Activated naive CD8-positive, alpha-beta T cell (primary cell): ENCODE measurements at regions not wholly inside any gene's neighbourhood (a gene's known extent, or its start where the extent isn't known, plus 50 kb on each side); places are given as distances from the start of the nearest gene placed in this dataset.

Experiments
- H3K27ac Mint-ChIP-seq: one replicate; pipeline ENCODE4 v1.8.0; 2021; ENCODE audit warnings: mixed read lengths
- H3K27me3 Mint-ChIP-seq: one replicate; pipeline ENCODE4 v1.8.0; 2021; ENCODE audit warnings: mixed read lengths
- H3K36me3 Mint-ChIP-seq: one replicate; pipeline ENCODE4 v1.8.0; 2021; ENCODE audit warnings: mixed read lengths
- H3K4me1 Mint-ChIP-seq: one replicate; pipeline ENCODE4 v1.8.0; 2021; ENCODE audit warnings: low read depth, mixed read lengths
- H3K4me3 Mint-ChIP-seq: one replicate; pipeline ENCODE4 v1.8.0; 2021; ENCODE audit warnings: mild to moderate bottlenecking, mixed read lengths
- H3K9me3 Mint-ChIP-seq: one replicate; pipeline ENCODE4 v1.8.0; 2021; ENCODE audit warnings: low read depth, mixed read lengths

DNA sequence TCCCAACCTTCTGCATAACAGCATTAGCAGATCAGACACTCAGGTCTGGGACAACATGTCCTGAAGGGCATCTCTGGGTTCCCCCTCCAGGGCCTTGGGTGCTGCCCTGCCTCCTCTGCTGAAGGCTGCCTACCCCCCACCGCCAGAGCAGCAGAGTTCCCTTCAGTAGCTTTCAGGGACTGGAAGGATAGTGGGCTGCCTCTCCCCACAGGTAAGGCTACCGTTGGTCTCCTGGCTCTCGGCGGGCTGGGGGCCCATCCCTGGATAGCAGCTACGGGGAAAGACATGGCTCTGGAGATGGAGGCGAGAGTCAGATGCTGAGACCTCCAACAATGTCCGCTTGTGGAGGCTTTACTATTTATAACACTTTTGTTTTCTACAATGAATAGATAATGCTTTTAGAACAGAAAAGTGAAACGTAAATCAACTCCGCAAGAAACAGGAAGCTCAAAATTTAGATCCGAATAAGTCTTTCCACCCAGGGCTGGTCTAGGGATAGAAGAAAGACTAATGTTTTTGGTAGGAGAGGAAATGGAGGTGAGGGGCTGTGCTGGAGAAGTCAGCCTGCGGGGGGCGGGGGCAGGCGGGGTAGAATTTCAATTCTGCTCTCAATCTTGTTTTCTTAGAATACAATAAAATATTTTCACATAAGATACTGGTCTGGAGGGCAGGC, 58.4 kb downstream of the ARL4C start:
- Mint-ChIP-seq H3K27ac (peak overlapping the region; percentile 76), H3K27me3 (no peaks in the 10 kb centered on the region), H3K4me3 (peak overlapping the region; percentile 51), H3K36me3 (no peaks in the 10 kb centered on the region), H3K9me3 (no peaks in the 10 kb centered on the region), H3K4me1 (peaks cover 84% of the 10 kb centered on the region)

DNA sequence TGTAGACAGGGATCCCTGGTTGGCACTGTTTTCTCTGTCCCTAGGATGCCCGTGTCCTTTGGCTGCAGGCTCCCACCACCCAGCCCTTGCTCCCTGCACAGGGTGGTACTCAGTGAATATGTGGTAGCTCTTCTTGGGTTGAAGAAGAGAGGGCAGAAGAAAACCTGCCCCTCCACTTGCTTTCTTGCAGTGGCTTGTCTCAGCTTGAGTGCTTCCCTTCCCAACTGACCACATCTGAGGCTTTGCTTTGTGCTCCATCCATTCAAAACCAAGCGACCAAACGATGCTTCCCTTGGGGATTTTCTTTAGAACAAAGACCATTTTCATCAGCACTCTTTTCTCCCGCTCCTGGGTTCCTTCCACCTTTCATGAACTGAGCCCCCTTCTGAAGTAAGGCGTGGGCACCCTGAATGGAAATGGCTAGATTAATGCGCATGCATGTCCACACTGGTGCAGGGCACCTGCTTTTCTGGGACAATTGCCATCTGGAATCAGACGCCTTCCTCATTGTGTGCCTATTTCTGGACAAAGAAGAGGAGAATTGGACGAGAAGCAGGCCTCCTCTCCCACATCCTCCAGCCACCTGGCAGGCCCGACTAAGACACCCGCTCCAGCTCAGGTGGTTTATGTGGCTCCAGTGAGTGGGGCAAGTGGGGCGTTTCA, 59.1 kb downstream of the ARL4C start:
- Mint-ChIP-seq H3K4me1 (peaks cover 81% of the 10 kb centered on the region), H3K36me3 (no peaks in the 10 kb centered on the region), H3K27ac (peak overlapping the region; percentile 76), H3K27me3 (no peaks in the 10 kb centered on the region), H3K9me3 (no peaks in the 10 kb centered on the region), H3K4me3 (no peak overlapping the region)

DNA sequence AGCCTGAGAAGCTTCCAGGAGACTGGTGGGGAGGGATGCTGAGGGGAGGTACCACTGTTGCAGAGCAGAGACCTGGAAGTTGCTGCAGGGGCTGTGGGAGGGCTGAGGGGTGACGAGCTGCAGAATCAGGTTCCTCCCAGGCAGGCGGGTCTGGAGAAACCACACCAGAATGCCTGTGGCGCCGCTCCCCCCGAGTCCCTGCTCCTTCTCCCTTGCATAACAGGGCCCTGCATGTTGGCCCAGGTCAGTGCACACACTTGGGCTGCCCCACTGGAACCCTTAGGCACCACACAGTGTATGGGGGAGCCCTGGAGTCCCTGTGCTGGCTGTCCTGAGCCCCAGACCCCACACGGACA, 60.4 kb downstream of the ARL4C start:
- Mint-ChIP-seq H3K4me3 (no peak overlapping the region), H3K27me3 (no peaks in the 10 kb centered on the region), H3K9me3 (no peaks in the 10 kb centered on the region), H3K4me1 (peaks cover 72% of the 10 kb centered on the region), H3K36me3 (no peaks in the 10 kb centered on the region), H3K27ac (no peak overlapping the region)

DNA sequence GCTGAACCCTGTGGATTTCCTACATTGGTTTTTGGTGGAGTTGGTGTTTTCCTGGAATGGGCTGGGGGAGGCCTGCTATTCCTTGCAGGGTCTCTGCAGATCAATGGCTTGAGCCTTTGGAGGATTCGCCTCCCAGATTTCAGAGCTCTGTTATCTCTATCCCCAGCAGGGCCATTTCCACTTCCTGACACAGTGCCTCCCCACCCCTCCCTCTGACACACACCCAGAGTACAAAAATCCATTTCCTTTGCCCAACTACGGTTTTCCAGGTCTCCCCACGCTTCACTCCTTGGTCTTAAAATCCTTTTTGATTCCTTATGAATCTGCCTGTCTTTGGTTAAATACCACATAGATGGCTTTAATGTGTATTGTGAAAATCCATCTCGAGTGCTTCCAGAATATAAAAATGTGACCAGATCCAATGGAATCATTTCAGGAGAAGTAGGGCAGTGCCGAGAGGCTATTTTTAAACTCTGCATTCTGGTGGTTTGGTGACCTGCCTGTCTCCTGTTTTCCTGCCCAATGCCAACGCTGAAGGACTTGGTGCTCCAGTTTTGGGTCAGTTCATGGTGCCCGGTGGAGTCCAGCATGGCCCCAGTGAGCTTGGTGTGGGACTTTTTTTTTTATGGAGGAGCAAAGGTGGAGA, 60.9 kb downstream of the ARL4C start:
- Mint-ChIP-seq H3K36me3 (no peaks in the 10 kb centered on the region), H3K4me1 (peaks cover 71% of the 10 kb centered on the region), H3K4me3 (no peak overlapping the region), H3K9me3 (no peaks in the 10 kb centered on the region), H3K27me3 (no peaks in the 10 kb centered on the region), H3K27ac (no peak overlapping the region)

GRCh38 chr2:234433201-234433600, 63.7 kb downstream of the ARL4C start:
- Mint-ChIP-seq H3K4me1 (peaks cover 65% of the 10 kb centered on the region), H3K27me3 (no peaks in the 10 kb centered on the region), H3K4me3 (no peak overlapping the region), H3K27ac (no peak overlapping the region), H3K36me3 (no peaks in the 10 kb centered on the region), H3K9me3 (no peaks in the 10 kb centered on the region)

GRCh38 chr2:234430871-234431270, 66.0 kb downstream of the ARL4C start:
- Mint-ChIP-seq H3K27ac (no peak overlapping the region), H3K36me3 (no peaks in the 10 kb centered on the region), H3K27me3 (no peaks in the 10 kb centered on the region), H3K4me3 (no peak overlapping the region), H3K9me3 (no peaks in the 10 kb centered on the region), H3K4me1 (peaks cover 64% of the 10 kb centered on the region)

- Mint-ChIP-seq H3K27ac (peak overlapping the region; percentile 70), H3K4me3 (no peak overlapping the region), H3K27me3 (no peaks in the 10 kb centered on the region), H3K9me3 (no peaks in the 10 kb centered on the region), H3K36me3 (no peaks in the 10 kb centered on the region), H3K4me1 (peaks cover 68% of the 10 kb centered on the region)
Observed at GRCh38 chr2:234429265-234429664, 67.6 kb downstream of the ARL4C start.

- Mint-ChIP-seq H3K36me3 (no peaks in the 10 kb centered on the region), H3K27ac (peak overlapping the region; percentile 97), H3K4me1 (peaks cover 79% of the 10 kb centered on the region), H3K9me3 (no peaks in the 10 kb centered on the region), H3K4me3 (peak overlapping the region; percentile 70), H3K27me3 (no peaks in the 10 kb centered on the region)
Observed at GRCh38 chr2:234427081-234428061, 69.5 kb downstream of the ARL4C start.

- no peaks in the 10 kb centered on the region for H3K36me3 Mint-ChIP-seq
- H3K4me1 Mint-ChIP-seq: peaks cover 86% of the 10 kb centered on the region
Observed at GRCh38 chr2:234426616-234427015, 70.3 kb downstream of the ARL4C start.

GRCh38 chr2:234425639-234426603, 71.0 kb downstream of the ARL4C start:
- Mint-ChIP-seq H3K27me3 (no peaks in the 10 kb centered on the region), H3K4me1 (peaks cover 87% of the 10 kb centered on the region), H3K36me3 (no peaks in the 10 kb centered on the region), H3K27ac (peak overlapping the region; percentile 97), H3K4me3 (peak overlapping the region; percentile 70), H3K9me3 (no peaks in the 10 kb centered on the region)

More at GRCh38 chr2:234426616-234427015, 70.3 kb downstream of the ARL4C start:
- Mint-ChIP-seq H3K9me3 (no peaks in the 10 kb centered on the region), H3K4me3 (peak overlapping the region; percentile 70), H3K27me3 (no peaks in the 10 kb centered on the region), H3K27ac (peak overlapping the region; percentile 97)

DNA sequence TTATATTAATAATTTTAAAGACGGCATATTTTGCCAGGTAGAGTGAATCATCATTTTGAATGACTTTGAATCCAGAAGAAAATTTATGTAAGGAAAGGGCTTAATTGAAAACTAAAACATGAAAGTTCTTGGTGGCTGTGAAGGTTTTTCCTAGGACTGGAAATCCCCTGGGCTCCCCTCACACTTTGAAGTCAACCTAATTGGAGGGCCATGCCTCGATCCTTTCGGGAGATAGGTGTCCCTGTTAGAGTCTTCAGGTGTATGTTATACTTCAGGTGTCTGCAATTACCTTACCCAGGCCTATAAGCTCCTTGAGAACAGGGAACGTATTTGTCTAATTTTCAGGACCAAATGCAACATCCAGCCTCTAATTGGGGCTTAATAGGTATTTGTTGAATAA, 73.0 kb downstream of the ARL4C start:
- Mint-ChIP-seq H3K27me3 (no peaks in the 10 kb centered on the region), H3K9me3 (no peaks in the 10 kb centered on the region), H3K36me3 (no peaks in the 10 kb centered on the region), H3K4me1 (peaks cover 93% of the 10 kb centered on the region), H3K27ac (peak overlapping the region; percentile 97), H3K4me3 (no peak overlapping the region)

- Mint-ChIP-seq H3K27me3 (no peaks in the 10 kb centered on the region), H3K4me3 (peak overlapping the region; percentile 63)
Observed at GRCh38 chr2:234422981-234423431, 73.9 kb downstream of the ARL4C start.

GRCh38 chr2:234422273-234422732, 74.6 kb downstream of the ARL4C start:
- H3K9me3 Mint-ChIP-seq: no peaks in the 10 kb centered on the region
- no peaks in the 10 kb centered on the region for H3K27me3 Mint-ChIP-seq
- H3K4me3 Mint-ChIP-seq: peak overlapping the region; percentile 63

More at GRCh38 chr2:234422981-234423431, 73.9 kb downstream of the ARL4C start:
- Mint-ChIP-seq H3K36me3 (peaks cover 6% of the 10 kb centered on the region), H3K4me1 (peaks cover 85% of the 10 kb centered on the region), H3K9me3 (no peaks in the 10 kb centered on the region), H3K27ac (peak overlapping the region; percentile 94)

More at GRCh38 chr2:234422273-234422732, 74.6 kb downstream of the ARL4C start:
- Mint-ChIP-seq H3K4me1 (peaks cover 78% of the 10 kb centered on the region), H3K27ac (peak overlapping the region; percentile 94), H3K36me3 (peaks cover 6% of the 10 kb centered on the region)
